GM23248 (cell line): ENCODE measurements at regions not wholly inside any gene's neighbourhood (a gene's known extent, or its start where the extent isn't known, plus 50 kb on each side); places are given as distances from the start of the nearest gene placed in this dataset.

ENCODE experiments used
- DNase-seq: peaks from one replicate; pipeline ENCODE4 v3.0.0-alpha.2; 2015
- H2AFZ ChIP-seq: fragments of 200-600 bp; sonication (generic); 2 replicates; pipeline ENCODE4 v1.6.1; 2016; ENCODE audit warnings: antibody characterized with exemption
- H3F3A ChIP-seq: fragments of 200-600 bp; sonication (generic); 2 replicates; pipeline ENCODE4 v1.6.1; 2016; ENCODE audit warnings: mild to moderate bottlenecking, antibody characterized with exemption, mixed run types; ENCODE audit not compliant: insufficient read depth
- H3K27ac ChIP-seq: fragments of 200-600 bp; sonication (generic); 2 replicates; pipeline ENCODE4 v1.5.1; 2016; ENCODE audit warnings: mild to moderate bottlenecking
- H3K27me3 ChIP-seq: fragments of 200-600 bp; sonication (generic); replicated peaks from 2 replicates; pipeline ENCODE4 v1.6.1; 2016; ENCODE audit warnings: mild to moderate bottlenecking; ENCODE audit not compliant: insufficient read depth
- H3K36me3 ChIP-seq: fragments of 200-600 bp; sonication (generic); 2 replicates; pipeline ENCODE4 v1.6.1; 2016; ENCODE audit warnings: low read depth, mild to moderate bottlenecking
- H3K4me1 ChIP-seq: fragments of 200-600 bp; sonication (generic); 2 replicates; pipeline ENCODE4 v1.6.1; 2016; ENCODE audit warnings: mild to moderate bottlenecking; ENCODE audit not compliant: insufficient read depth
- H3K4me2 ChIP-seq: fragments of 200-600 bp; sonication (generic); one replicate; pipeline ENCODE4 v1.6.1; 2016; ENCODE audit warnings: mild to moderate bottlenecking; ENCODE audit not compliant: unreplicated experiment
- H3K4me3 ChIP-seq: fragments of 200-600 bp; sonication (generic); 2 replicates; pipeline ENCODE4 v1.5.1; 2016; ENCODE audit warnings: mild to moderate bottlenecking
- H3K79me2 ChIP-seq: fragments of 200-600 bp; sonication (generic); 2 replicates; pipeline ENCODE4 v1.6.1; 2016; ENCODE audit warnings: mild to moderate bottlenecking; ENCODE audit not compliant: insufficient read depth
- H3K9ac ChIP-seq: fragments of 200-600 bp; sonication (generic); 2 replicates; pipeline ENCODE4 v1.6.1; 2016; ENCODE audit warnings: mild to moderate bottlenecking
- H3K9me2 ChIP-seq: fragments of 200-600 bp; sonication (generic); 2 replicates; pipeline ENCODE4 v1.6.1; 2016; ENCODE audit warnings: mixed run types, mild to moderate bottlenecking, moderate library complexity; ENCODE audit not compliant: insufficient read depth
- H3K9me3 ChIP-seq: fragments of 200-600 bp; sonication (generic); one replicate; pipeline ENCODE4 v1.6.1; 2017; ENCODE audit warnings: low read depth
- H4K20me1 ChIP-seq: fragments of 200-600 bp; sonication (generic); 2 replicates; pipeline ENCODE4 v1.6.0; 2016; ENCODE audit not compliant: insufficient read depth
- EZH2 ChIP-seq: fragments of 200-600 bp; sonication (generic); IDR thresholded peaks from 2 replicates; pipeline ENCODE4 v1.6.1; 2018; ENCODE audit warnings: antibody characterized with exemption, mild to moderate bottlenecking; ENCODE audit not compliant: insufficient read depth, poor library complexity, severe bottlenecking
- EZH2phosphoT487 ChIP-seq: fragments of 200-600 bp; sonication (generic); IDR thresholded peaks from 2 replicates; pipeline ENCODE4 v1.6.1; 2018; ENCODE audit warnings: antibody characterized with exemption, moderate library complexity, mild to moderate bottlenecking, low read depth; ENCODE audit not compliant: insufficient read depth
- WGBS, 2 experiments: methylation state at CpG; one replicate each; pipeline ENCODE4 v1.1.6; 2015 to 2017; ENCODE audit warnings: low lambda C conversion rate in 2 of 2, low coverage in 1 of 2; ENCODE audit errors: missing lambda C conversion rate in 2 of 2; 5-methylcytosine and 5-hydroxymethylcytosine counted together
- in situ Hi-C: fragments of 300-500 bp; cut with MboI; formaldehyde crosslinking; loops from 2 replicates; pipeline ENCODE4 v1.15.0; 2020

DNA sequence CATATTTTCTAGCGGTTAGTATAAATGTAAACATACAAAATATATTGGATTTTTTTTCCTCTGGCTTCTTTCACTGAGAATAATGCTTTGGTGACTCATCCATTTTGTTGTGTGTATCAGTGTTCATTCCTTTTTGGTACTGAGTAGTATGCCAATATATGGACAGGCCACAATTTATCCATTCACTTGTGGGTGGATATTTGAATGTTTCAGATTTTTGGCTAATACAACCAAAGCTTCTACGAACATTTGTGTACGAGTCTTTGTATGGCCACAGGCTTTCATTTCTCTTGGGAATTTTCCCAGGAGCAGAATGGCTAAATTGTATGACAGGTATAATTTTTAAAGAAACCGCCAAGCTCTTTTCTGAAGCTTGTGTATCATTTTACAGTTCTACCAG is 677.5 kb downstream of the HDGFL1 start:
- Histone ChIP-seq H3K27ac (no peak overlapping the region), H3K27me3 (no peaks in the 10 kb centered on the region), H3K9me3 (no peaks in the 10 kb centered on the region), H3K36me3 (no peaks in the 10 kb centered on the region), H3K9ac (no peak overlapping the region), H2AFZ (no peak overlapping the region), H3K9me2 (no peaks in the 10 kb centered on the region), H3K4me3 (no peak overlapping the region), H3K4me1 (no peaks in the 10 kb centered on the region), H3K4me2 (no peak overlapping the region), H3F3A (no peaks in the 10 kb centered on the region), H3K79me2 (no peaks in the 10 kb centered on the region), H4K20me1 (no peaks in the 10 kb centered on the region)
- TF ChIP-seq EZH2 (no peak), EZH2phosphoT487 (no peak)
- DNase-seq = no peak
- WGBS, 2 experiments = 53 to 60% methylated on average over 4 of the region's 4 CpGs
- in situ Hi-C loops = no loop called here

DNA sequence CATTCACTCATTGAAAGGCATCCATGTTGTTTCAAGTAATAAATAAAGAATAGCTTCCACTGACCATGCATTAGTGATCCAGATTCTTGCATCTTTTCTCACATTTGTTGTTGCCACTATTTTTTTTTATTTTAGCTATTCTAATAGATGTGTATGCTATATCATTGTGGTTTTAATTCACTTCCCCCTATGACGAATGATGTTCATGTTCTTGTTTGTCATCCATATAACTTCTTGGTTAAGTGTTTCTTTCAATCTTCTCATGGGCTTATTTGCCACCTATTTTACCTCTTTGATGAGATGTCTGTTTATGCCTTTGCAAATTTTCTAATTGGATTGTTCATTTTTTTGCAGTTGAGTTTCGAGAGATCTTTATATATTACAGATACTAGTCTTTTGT is 681.2 kb downstream of the HDGFL1 start:
- Histone ChIP-seq H3K27ac (no peak overlapping the region), H3K79me2 (no peaks in the 10 kb centered on the region), H3K4me1 (no peaks in the 10 kb centered on the region), H3K4me3 (no peak overlapping the region), H2AFZ (no peak overlapping the region), H3K36me3 (no peaks in the 10 kb centered on the region), H3K27me3 (no peaks in the 10 kb centered on the region), H3K9me2 (no peaks in the 10 kb centered on the region), H3F3A (no peaks in the 10 kb centered on the region), H3K9ac (no peak overlapping the region), H3K9me3 (no peaks in the 10 kb centered on the region), H4K20me1 (no peaks in the 10 kb centered on the region), H3K4me2 (no peak overlapping the region)
- WGBS, 2 experiments = 50 to 56% methylated on average over 2 of the region's 2 CpGs
- DNase-seq = no peak
- TF ChIP-seq EZH2 (no peak), EZH2phosphoT487 (no peak)
- in situ Hi-C loops = no loop called here

DNA sequence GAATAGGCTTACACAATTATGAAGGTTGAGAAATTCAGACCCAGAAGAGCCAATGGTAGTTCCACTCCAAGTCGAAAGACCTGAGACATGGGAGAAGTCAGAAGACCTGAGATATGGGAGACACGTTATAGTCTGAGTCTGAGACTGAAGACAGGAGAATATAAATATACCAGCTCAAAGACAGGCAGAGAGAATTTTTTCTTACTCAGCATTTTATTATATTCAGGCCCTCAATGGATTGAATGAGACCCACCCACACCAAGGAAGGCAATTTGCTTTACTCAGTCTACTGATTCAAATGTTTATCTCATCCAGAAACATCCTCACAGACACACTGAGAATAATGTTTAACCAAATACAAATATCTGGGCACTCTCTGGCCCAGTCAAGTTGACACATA is 693.5 kb downstream of the HDGFL1 start:
- WGBS, 2 experiments = 38 to 44% methylated on average over 2 of the region's 2 CpGs

DNA sequence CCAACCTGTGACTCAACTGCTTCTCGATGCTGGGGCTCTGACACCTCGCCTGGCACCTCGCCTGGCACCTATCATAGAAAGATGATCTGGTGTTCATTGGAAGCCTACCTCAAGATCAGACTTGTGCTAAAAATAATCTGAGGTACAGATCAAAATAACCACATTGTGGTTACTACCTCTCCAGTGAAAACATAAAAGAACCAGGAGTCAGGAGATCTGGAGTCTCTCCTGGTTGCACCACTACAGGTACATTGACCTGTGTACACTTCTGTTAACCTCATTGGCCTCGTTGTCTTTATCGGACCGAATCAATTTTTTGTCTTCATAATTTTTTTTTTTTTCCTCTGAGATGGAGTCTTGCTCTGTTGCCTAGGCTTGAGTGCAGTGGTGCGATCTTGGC is 695.9 kb downstream of the HDGFL1 start:
- no peak overlapping the region for H3K27ac ChIP-seq
- no peaks in the 10 kb centered on the region for H4K20me1 ChIP-seq
- TF ChIP-seq EZH2phosphoT487 = no peak
- no peak for TF ChIP-seq EZH2
- H2AFZ ChIP-seq = no peak overlapping the region
- no peak for DNase-seq
- 55 to 56% methylated on average over 7 of the region's 7 CpGs for WGBS, 2 experiments
- H3K4me3 ChIP-seq = no peak overlapping the region
- H3K4me1 ChIP-seq = no peaks in the 10 kb centered on the region
- no peaks in the 10 kb centered on the region for H3K27me3 ChIP-seq
- H3F3A ChIP-seq = no peaks in the 10 kb centered on the region
- H3K9ac ChIP-seq = no peak overlapping the region
- H3K36me3 ChIP-seq = no peaks in the 10 kb centered on the region
- H3K79me2 ChIP-seq = no peaks in the 10 kb centered on the region
- in situ Hi-C loops = no loop called here
- peaks cover 6% of the 10 kb centered on the region for H3K9me3 ChIP-seq
- no peak overlapping the region for H3K4me2 ChIP-seq
- H3K9me2 ChIP-seq = no peaks in the 10 kb centered on the region

More for the DNA sequence above, 693.5 kb downstream of the HDGFL1 start:
- Histone ChIP-seq H3K79me2 (no peaks in the 10 kb centered on the region), H4K20me1 (no peaks in the 10 kb centered on the region), H2AFZ (no peak overlapping the region), H3K9me3 (peaks cover 6% of the 10 kb centered on the region), H3K4me1 (no peaks in the 10 kb centered on the region), H3K4me2 (no peak overlapping the region), H3K36me3 (no peaks in the 10 kb centered on the region), H3K9me2 (no peaks in the 10 kb centered on the region), H3K4me3 (no peak overlapping the region), H3K9ac (no peak overlapping the region), H3K27ac (no peak overlapping the region), H3K27me3 (no peaks in the 10 kb centered on the region), H3F3A (no peaks in the 10 kb centered on the region)
- TF ChIP-seq EZH2phosphoT487 (no peak), EZH2 (no peak)
- no peak for DNase-seq
- in situ Hi-C loops = no loop called here

DNA sequence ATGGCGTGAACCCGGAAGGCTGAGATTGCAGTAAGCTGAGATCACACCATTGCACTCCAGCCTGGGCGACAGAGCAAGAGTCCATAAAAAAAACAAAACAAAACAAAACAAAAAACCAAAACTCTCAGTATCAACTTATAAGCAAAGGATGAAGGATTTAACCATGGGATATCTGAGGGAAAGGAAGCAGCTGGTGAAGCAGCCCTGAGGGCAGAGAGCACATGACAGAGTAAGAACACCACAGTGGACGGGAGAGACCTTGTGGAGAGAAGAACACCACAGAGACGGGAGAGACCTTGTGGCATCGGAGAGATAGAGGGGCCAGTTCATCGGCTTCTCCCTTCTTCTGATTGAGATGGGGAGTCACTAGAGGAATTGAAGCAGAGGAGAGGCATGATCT is 697.2 kb downstream of the HDGFL1 start:
- Histone ChIP-seq H3K9ac (no peak overlapping the region), H3K27ac (no peak overlapping the region), H3F3A (no peaks in the 10 kb centered on the region), H3K79me2 (no peaks in the 10 kb centered on the region), H4K20me1 (no peaks in the 10 kb centered on the region), H3K4me3 (no peak overlapping the region), H3K4me1 (no peaks in the 10 kb centered on the region), H2AFZ (no peak overlapping the region), H3K4me2 (no peak overlapping the region), H3K9me2 (no peaks in the 10 kb centered on the region), H3K27me3 (no peaks in the 10 kb centered on the region), H3K36me3 (no peaks in the 10 kb centered on the region), H3K9me3 (peaks cover 6% of the 10 kb centered on the region)
- TF ChIP-seq EZH2phosphoT487 (no peak), EZH2 (no peak)
- in situ Hi-C loops = no loop called here
- no peak for DNase-seq
- WGBS, 2 experiments = 61 to 68% methylated on average over 7 of the region's 7 CpGs
